Forelimb muscle (tissue), 1 donor: ENCODE measurements at regions not wholly inside any gene's neighbourhood (a gene's known extent, or its start where the extent isn't known, plus 50 kb on each side); places are given as distances from the start of the nearest gene placed in this dataset.

ENCODE experiments used
- DNase-seq: peaks from one replicate; pipeline ENCODE4 v3.0.0-alpha.2; 2013; ENCODE audit warnings: low read depth

DNA sequence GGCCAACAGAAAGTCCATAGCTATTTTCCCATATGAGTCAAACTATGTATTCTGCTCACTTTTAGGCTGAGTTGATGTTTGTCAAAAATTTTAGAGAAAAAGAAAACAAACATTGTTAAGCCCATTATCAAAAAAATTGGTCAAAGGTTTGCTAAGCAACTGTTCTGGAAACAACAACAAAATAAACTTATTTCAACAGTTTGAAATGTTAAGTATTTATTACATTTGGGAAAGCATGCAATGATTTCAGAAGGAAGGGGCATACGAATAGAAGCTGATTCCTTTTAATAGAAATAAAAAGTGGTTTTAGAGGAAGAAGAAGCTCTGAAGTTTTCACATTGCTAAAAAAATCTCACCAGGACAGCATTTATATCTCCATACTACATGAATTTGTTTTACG, 1837.5 kb upstream of the CELF4 start:
- no peak for DNase-seq

GRCh38 chr18:39399662-39400061, 1834.1 kb upstream of the CELF4 start:
- no peak for DNase-seq

- DNase-seq = no peak
These were observed 1830.6 kb upstream of the CELF4 start for GRCh38 chr18:39396168-39396567.

DNA sequence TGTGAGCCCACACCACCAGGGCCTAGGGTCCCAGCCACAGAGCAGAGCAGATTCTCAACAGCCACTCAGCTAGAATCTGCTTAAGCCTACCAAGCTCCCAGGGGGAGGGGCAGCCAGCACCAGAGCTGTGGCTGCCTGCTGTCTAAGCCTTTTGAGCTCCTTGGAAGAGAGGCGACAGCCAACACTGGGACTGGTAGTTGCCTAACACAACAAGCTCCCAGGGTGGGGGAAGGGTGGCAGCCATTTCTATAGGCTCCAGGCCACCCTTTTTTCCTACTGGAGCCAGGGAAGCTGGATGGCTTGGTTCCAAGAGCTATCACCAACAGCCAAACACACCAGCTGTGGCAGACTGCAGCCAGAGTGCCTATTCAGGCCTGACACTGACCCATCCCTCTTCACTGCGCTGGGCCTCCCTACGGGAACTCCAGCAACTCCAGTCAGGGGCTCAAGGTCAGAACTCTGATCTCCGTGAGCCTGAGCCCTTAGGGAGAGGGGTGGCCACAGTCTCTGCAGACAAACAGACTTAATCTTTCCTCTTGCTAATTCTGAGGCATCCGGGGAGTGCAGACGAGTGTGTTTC, 1824.3 kb upstream of the CELF4 start:
- DNase-seq = no peak

GRCh38 chr18:39380866-39381265, 1815.3 kb upstream of the CELF4 start:
- DNase-seq = no peak

DNA sequence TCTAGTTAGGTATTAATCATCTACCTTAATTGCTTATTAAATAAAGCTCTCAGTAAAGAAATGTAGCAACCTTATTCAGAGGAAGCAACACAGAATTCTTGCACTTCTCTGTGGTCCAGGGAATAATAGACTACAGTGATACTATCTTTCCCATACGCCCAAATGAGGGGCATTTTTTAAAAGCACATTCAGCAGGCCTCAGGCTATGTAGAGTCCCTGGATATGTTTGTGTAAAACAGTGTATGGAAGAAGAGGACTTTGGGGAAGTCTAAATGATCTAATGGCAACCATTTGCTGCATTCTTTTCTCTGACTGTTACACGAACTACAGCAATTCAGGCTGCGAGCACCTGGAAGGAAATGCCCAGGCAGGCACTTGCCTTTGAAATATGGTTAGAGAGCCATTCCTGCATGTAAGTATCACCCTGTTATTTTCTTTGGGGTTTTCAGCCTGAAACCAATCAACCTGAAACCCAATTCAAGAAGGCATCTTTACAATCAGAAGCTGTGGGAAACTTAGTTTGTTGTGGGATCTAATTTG, 1814.7 kb upstream of the CELF4 start:
- no peak for DNase-seq

- DNase-seq = no peak
These were observed 1809.5 kb upstream of the CELF4 start for GRCh38 chr18:39375066-39375465.

DNA sequence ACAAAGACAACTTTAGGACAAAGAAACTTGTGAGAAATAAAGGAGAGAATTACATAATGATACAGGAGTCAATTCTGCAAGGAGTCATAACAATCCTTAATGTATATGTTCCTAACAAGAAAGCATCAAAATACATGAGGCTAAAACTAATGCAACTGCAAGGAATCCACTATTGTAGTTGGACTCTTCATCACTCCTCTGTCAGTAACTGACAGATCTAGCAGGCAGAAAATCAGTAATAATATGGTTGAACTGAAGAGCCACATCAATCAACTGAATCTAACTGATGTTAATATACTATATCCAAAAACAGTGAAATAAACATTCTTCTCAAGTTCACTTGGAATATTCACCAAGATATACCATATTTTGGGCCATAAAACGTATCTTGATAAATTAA, 1806.4 kb upstream of the CELF4 start:
- no peak for DNase-seq

- DNase-seq = no peak
These were observed 1801.1 kb upstream of the CELF4 start for GRCh38 chr18:39366656-39367055.

DNA sequence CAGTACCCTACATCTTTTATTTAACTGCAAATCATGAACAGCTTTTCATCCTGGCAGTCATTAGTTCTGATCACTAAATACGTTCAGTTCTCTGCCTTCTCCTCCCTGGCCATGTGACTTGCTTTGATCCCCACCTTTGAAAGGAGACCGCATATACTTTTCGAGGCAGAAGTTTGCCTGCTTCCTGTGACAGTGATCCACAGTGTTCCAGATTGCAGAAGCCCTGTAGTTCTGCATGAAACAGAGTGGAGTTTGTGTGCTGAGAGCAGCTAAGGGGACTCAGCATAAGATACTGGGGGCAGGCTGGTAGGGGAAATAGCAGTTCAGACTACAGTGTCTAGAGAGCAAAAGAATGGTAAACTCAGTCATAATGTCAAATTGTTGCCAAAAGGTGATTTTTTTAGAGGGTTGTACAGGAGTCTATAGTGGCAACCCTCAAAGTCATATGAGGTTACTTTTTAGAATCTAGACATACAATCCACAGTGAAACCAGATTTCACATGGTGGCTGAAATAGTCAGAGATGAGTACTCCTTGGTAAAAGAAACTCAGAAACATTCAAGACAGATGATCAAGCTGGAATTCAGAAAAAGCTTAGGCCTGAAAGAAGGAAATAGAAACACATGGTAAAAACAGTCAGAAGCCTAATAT, 1800.4 kb upstream of the CELF4 start:
- DNase-seq = no peak

DNA sequence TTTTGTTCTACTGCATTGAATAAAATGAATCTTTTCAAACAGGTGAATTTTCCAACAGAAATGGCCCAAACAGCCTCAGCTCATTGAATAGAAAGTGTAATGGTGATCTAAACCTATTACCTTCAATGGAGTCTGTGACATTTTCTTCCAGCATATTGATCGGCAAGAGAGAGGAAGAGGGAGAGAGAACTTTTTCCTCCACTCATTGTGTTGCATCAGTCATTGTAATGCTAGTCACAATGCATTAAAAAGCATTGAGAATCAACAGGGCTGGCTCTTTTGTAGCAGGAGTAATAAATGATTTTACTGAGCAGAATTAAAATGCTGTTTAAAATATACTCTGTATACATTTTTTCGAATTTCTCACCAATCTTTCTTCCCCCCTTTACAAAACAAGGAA, 1794.5 kb upstream of the CELF4 start:
- no peak for DNase-seq

- no peak for DNase-seq
These were observed 1794.0 kb upstream of the CELF4 start for GRCh38 chr18:39359636-39360035.

- DNase-seq = no peak
These were observed 1785.3 kb upstream of the CELF4 start for GRCh38 chr18:39350945-39351344.

DNA sequence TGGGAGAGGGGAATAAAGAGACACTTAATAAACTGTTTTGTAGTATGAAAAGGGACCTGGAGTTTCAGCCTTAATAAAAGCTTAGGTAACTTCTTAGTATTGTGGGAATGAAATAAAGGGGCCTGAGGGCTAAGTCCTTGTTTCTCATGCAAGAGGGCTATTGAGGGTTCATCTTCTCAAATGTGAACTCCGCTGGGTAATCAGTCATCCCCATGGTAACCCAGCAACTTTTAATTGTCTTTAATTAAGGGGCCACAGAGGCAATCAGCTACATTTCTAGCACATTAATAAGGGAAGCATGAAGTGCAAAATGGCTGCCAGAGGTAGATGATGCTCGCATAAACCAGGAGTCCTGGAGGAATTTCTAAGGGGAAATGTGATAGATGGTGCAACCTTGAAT, 1784.2 kb upstream of the CELF4 start:
- DNase-seq = no peak

DNA sequence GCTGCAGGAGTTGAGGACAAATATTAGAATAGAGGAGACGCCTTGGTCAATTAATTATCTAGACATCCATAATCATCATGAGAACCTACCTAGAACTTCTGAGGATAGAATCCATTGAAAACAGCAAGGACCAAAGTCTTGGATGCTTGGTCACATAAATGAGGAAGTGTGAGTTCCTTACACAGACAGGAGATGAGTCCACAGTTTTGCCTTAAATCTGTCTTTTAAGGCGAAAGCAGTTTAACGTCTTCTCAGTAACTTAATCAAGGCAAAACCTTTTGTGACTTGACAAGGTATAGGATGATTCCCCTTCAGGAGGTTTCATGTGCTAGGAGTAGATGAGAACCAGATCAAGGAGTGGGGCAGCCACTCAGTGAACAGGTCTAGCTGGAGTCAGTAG, 1783.2 kb upstream of the CELF4 start:
- no peak for DNase-seq

GRCh38 chr18:39347701-39348100, 1782.1 kb upstream of the CELF4 start:
- DNase-seq = no peak

DNA sequence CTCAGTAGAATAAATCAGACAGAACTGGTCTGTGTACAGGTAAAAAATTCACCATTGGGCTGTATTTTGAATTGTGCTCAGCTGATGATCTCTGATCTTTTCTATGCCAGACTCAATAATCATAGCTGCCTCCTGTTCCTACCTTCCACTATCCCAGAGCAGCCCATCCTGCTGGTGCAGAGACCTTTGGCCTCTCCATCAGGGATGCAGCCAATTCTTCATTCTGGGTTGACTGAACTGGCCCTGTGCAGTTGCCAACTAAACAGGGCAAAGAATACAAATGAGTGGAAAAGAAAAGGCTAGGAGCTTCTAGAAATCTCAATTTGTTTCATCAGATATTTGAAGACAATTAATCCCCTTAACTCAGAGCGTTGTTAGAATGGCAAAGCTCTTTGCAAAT, 1781.3 kb upstream of the CELF4 start:
- no peak for DNase-seq

DNA sequence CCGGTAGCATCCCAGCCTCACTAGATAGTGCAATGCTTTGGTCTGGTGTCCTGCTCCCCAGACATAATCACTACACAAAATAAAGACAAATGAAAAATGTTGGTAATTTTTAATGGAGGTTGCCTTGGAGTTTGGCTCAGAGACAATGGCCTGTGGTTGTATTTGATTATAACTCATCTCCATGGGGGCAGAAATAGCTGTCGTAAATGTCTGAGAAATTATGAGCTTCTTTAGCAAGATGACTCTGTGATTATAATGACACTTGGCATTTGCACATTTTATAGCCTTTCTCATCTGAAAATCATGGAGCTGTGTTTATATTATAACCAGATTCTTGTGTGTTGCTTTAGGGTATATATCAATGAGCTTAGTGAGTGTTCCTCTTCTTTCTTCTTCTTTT, 1779.7 kb upstream of the CELF4 start:
- no peak for DNase-seq

DNA sequence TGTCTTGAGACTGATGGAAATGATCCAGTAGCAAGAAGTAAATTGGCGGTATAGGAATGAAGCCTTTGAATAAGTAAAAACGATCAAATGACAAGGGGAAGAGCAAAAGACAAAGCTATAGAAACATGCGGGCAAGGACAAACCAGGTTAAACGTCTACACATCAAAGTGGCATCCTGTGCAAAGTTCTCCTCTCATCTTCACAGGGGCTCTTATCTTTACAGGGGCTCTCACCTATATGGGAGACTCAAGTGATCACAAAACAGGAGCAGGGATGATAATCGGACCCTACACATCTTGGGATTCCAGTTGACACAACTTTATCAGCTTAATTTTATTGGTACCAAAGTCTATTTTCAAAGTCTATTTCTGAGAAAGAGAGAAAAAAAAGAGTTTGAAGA, 1778.9 kb upstream of the CELF4 start:
- no peak for DNase-seq

- no peak for DNase-seq
These were observed 1775.5 kb upstream of the CELF4 start for GRCh38 chr18:39341129-39341528.

DNA sequence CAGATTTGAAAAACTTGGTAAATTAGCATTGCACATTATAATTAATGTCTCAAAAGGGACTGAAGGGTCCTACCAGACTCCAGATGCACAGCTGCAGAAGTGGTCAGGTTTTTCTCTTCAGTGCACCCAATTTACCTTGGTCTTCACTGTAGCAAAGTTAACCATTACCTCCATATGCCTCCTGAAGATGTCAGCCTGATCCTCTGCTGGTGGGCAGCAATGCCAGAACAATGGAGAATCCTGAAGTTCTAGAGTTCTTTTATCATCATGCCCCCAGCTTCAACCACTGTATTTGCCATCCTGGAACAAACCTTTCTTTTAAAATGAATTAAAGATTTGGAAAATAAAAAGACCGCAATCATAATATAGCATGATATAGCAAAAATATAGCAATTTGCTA, 1774.8 kb upstream of the CELF4 start:
- DNase-seq = no peak

DNA sequence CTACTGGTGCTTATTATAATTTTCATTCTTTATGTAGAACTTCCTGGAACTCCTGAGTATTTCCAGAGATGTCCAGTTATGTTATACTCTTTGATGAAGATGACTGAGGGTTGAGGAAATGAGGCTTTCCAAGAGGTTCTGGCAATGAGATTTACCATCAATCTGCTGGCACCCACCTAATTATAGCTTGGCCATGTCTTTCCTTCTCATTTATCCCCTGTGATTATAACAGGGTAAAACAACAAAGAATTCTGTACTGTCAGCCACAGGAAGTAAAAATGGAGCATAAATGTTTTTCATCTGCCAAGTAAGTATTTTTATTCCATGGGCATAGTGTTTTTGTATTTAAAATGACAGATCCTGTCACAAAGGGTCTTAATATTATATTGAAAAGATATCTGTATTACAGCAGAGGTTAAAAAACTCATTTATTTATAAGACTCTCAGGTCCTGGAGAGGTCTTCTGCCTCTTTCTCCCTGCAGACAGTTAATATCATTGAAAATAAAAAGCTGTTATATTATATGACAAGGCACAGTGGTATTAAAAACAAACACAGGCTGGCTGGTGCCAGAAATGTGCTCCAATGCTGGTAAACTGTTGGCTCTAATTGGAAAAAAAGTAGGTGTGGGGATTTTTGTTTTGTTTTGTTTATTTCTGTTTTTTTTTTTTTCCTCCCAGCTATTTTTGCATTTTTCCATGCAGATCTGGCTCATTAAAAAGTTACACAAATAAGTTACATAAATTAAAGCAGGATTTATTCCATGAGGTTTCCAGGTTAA, 1764.1 kb upstream of the CELF4 start:
- no peak for DNase-seq

GRCh38 chr18:39326772-39327171, 1761.2 kb upstream of the CELF4 start:
- no peak for DNase-seq
